Tibial artery (tissue), 4 donors: ENCODE measurements at regions not wholly inside any gene's neighbourhood (a gene's known extent, or its start where the extent isn't known, plus 50 kb on each side); places are given as distances from the start of the nearest gene placed in this dataset.

Source experiments
- DNase-seq, 2 donors: peaks; one replicate each; pipeline ENCODE4 v3.0.0-alpha.2; 2019
- H3K27ac ChIP-seq, 2 donors: fragments of 200-600 bp; sonication (generic) in 1 of 2; 1 replicate in 1 of 2; 2 replicates in 1 of 2; pipeline ENCODE4 v1.5.1; 2018 to 2019; ENCODE audit warnings: mild to moderate bottlenecking in 1 of 2
- H3K27me3 ChIP-seq, 2 donors: fragments of 200-600 bp; sonication (generic) in 1 of 2; one replicate each; pipeline versions ENCODE4 v1.5.1 to v1.6.0; 2016 to 2019
- H3K36me3 ChIP-seq, 3 donors: fragments of 200-600 bp; sonication (generic) in 2 of 3; one replicate each; pipeline ENCODE4 v1.5.1; 2016 to 2019; ENCODE audit warnings: mild to moderate bottlenecking in 2 of 3
- H3K4me1 ChIP-seq, 4 donors: fragments of 200-600 bp; sonication (generic) in 2 of 4; 1 replicate in 3 of 4; 2 replicates in 1 of 4; pipeline ENCODE4 v1.5.1; 2016 to 2019
- H3K4me3 ChIP-seq, 2 donors: fragments of 200-600 bp; sonication (generic) in 1 of 2; 1 replicate in 1 of 2; 2 replicates in 1 of 2; pipeline ENCODE4 v1.5.1; 2018 to 2019; ENCODE audit warnings: mild to moderate bottlenecking in 2 of 2
- H3K9me3 ChIP-seq, 3 donors: fragments of 200-600 bp; sonication (generic) in 1 of 3; one replicate each; pipeline ENCODE4 v1.5.1; 2016 to 2019
- intact Hi-C: fragments of 100-400 bp; cut with DNase I; formaldehyde crosslinking; loops from one replicate; pipeline ENCODE4 v1.15.0; 2023; ENCODE audit warnings: low total_unique reads
- TF ChIP-seq, protein P1 (sequence below), 2 experiments: fragments of 200-600 bp in 1 of 2; fragments of 450-650 bp in 1 of 2; IDR thresholded peaks; one replicate each; pipeline ENCODE4 v1.5.1; 2017 to 2019; ENCODE audit warnings: antibody characterized with exemption in 2 of 2, mild to moderate bottlenecking in 1 of 2, moderate library complexity in 1 of 2

DNA sequence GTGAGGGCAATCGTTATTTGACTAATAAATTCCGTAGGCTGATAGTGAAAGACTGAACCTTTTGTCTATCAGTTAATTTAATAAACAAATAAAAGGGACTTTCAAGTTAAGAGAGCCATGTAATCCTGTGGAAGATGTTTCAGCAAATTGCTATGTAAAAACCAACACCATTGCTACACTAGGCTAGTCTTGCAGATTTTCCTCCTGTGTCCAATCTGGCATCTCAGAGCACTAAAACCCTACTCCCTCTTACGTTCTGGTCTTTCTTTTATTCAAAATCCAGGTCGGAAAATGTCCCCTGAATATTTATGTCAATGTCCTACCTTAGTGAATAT lies 478.8 kb upstream of the TNC start:
- DNase-seq = no peak
- H3K9me3 ChIP-seq = no peaks in the 10 kb centered on the region
- no peaks in the 10 kb centered on the region for H3K27me3 ChIP-seq
- TF ChIP-seq, protein P1, sequence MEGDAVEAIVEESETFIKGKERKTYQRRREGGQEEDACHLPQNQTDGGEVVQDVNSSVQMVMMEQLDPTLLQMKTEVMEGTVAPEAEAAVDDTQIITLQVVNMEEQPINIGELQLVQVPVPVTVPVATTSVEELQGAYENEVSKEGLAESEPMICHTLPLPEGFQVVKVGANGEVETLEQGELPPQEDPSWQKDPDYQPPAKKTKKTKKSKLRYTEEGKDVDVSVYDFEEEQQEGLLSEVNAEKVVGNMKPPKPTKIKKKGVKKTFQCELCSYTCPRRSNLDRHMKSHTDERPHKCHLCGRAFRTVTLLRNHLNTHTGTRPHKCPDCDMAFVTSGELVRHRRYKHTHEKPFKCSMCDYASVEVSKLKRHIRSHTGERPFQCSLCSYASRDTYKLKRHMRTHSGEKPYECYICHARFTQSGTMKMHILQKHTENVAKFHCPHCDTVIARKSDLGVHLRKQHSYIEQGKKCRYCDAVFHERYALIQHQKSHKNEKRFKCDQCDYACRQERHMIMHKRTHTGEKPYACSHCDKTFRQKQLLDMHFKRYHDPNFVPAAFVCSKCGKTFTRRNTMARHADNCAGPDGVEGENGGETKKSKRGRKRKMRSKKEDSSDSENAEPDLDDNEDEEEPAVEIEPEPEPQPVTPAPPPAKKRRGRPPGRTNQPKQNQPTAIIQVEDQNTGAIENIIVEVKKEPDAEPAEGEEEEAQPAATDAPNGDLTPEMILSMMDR (IDR thresholded peaks at IDR 0.05) = no peak
- H3K4me3 ChIP-seq = no peak overlapping the region
- H3K27ac ChIP-seq = peak overlapping the region in 1 of 2 donors; percentile 1
- intact Hi-C loops = loop anchor here (10.0 kb wide), 3 partner anchors 98 to 888 kb away; no protein-coding TSS in a partner anchor
- H3K36me3 ChIP-seq = no peaks in the 10 kb centered on the region
- H3K4me1 ChIP-seq = peaks cover 0 to 26% (median 7%) of the 10 kb centered on the region in 4 donors

DNA sequence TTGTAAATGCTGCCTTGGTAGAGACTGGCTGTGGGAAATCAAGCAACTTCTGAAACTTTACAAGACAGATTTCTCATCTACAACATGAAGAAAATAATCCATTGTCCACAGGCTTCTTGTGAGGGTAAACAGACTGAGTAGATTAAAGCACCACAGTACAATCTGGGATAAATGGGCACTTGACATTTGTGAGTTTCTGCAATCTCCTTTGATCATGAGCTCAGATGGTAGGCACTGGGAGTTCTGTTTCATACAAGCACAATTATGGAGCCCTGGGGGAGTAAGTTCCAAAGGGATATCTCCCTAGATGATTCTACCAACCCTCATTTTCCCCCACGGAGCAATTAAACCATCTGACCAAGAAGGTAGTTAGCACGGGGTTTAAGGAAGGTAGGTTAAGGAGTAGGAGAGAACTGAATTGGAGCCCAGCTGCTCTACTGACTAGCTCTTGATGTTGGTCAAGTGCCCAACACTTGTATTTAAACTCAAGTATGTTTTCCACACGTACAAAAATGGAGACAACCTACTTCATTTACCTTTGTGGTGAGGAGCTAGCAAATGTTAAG lies 479.5 kb upstream of the TNC start:
- TF ChIP-seq, protein P1 (IDR thresholded peaks at IDR 0.05) = no peak
- no peaks in the 10 kb centered on the region for H3K9me3 ChIP-seq
- H3K4me3 ChIP-seq = no peak overlapping the region
- H3K36me3 ChIP-seq = no peaks in the 10 kb centered on the region
- no peak overlapping the region for H3K27ac ChIP-seq
- DNase-seq = no peak
- intact Hi-C loops = loop anchor here (10.0 kb wide), 3 partner anchors 97 to 887 kb away; no protein-coding TSS in a partner anchor
- H3K4me1 ChIP-seq = peaks cover 0 to 24% (median 6%) of the 10 kb centered on the region in 4 donors
- H3K27me3 ChIP-seq = no peaks in the 10 kb centered on the region

DNA sequence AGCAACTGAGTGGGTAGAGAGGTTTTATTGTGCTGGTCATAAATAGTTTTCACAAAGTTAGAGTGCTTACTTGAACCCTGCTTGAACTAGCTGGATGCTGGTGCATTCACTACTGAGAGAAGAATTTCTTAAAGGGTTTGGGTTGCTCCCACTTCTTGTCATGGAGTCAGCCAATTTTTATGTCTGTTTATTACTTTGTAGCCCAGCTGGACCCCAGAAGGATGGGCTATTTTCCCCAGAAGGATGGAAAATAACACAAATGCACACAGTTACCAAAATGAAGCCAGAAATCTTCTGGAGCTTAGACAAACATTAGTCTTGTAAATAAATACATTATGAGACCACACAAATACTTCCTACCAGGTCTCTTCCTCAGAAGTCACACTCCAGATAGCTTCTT lies 480.8 kb upstream of the TNC start:
- Histone ChIP-seq H3K36me3 (no peaks in the 10 kb centered on the region), H3K4me1 (peaks cover 0 to 23% (median 6%) of the 10 kb centered on the region in 4 donors), H3K27ac (no peak overlapping the region), H3K27me3 (no peaks in the 10 kb centered on the region), H3K4me3 (no peak overlapping the region), H3K9me3 (no peaks in the 10 kb centered on the region)
- intact Hi-C loops = loop anchor here (10.0 kb wide), 3 partner anchors 96 to 886 kb away; no protein-coding TSS in a partner anchor
- TF ChIP-seq, protein P1 (IDR thresholded peaks at IDR 0.05) = no peak
- DNase-seq = no peak

DNA sequence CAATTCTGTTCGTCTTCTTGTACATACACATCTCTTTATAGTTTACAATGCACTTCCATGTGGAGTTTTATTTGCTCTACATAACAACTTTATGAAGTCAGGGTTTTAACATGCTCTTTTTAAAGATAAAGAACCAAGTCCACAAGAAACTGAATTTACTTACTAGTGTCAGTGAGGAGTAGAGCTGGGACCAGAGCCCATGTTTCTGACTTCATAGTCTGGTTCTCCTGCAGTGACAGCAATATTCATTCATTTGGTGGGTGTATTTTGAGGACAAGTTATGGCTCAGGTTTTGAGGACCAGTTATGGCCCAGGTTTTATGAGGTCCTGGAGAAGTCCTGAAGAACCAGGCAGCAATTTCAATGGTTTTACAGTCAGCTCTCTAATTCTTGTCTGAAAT lies 481.9 kb upstream of the TNC start:
- no peak overlapping the region for H3K27ac ChIP-seq
- no peak overlapping the region for H3K4me3 ChIP-seq
- intact Hi-C loops = loop anchor here (10.0 kb wide), 3 partner anchors 95 to 885 kb away; no protein-coding TSS in a partner anchor
- no peaks in the 10 kb centered on the region for H3K9me3 ChIP-seq
- no peak for DNase-seq
- no peaks in the 10 kb centered on the region for H3K27me3 ChIP-seq
- peaks cover 0 to 22% (median 6%) of the 10 kb centered on the region in 4 donors for H3K4me1 ChIP-seq
- TF ChIP-seq, protein P1 (IDR thresholded peaks at IDR 0.05) = no peak
- H3K36me3 ChIP-seq = no peaks in the 10 kb centered on the region

DNA sequence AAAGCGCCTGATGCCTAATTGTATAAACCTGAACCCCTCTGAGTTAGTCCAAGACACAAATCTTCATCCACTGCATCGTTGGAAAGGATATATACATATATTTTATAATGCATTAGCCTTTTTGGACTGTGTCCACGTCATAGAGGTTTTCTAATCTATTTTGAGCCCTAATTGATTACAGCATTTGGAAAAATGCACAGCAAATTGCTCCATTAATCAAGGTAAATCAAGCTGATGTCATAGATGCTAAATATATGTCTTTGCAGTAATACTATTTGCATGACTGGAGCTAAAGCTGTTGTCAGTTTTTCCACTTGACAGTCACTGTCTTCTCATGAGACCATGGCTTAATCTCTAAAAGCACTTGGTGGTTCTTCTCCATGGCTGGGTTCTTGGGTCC lies 483.5 kb upstream of the TNC start:
- Histone ChIP-seq H3K9me3 (no peaks in the 10 kb centered on the region), H3K36me3 (no peaks in the 10 kb centered on the region), H3K4me1 (peaks cover 0 to 14% (median under 1%) of the 10 kb centered on the region in 4 donors), H3K27ac (no peak overlapping the region), H3K4me3 (no peak overlapping the region), H3K27me3 (no peaks in the 10 kb centered on the region)
- intact Hi-C loops = no loop called here
- TF ChIP-seq, protein P1 (IDR thresholded peaks at IDR 0.05) = no peak
- no peak for DNase-seq
